Activated CD8-positive, alpha-beta T cell treated with anti-CD3 and anti-CD28 coated beads for 36 hours (primary cell): ENCODE measurements at regions not wholly inside any gene's neighbourhood (a gene's known extent, or its start where the extent isn't known, plus 50 kb on each side); places are given as distances from the start of the nearest gene placed in this dataset.

Experiments used
- ATAC-seq: fragments of 200-7000 bp; cut with Tn5 transposase; one replicate; pipeline ENCODE4 v1.10.0; 2021; ENCODE audit warnings: mild to moderate bottlenecking, moderate library complexity
- CTCF ChIA-PET: fragments of 350-600 bp; sonication (Branson Sonifier 250); formaldehyde crosslinking; loops from one replicate; lab custom pipeline; 2021; ENCODE audit warnings: antibody characterized with exemption; lab: Charles Lee
- POLR2A ChIA-PET: fragments of 350-600 bp; sonication (Branson Sonifier 250); formaldehyde crosslinking; loops from one replicate; lab custom pipeline; 2021; ENCODE audit warnings: antibody characterized with exemption; lab: Charles Lee
- DNase-seq: peaks from one replicate; pipeline ENCODE4 v3.0.0-alpha.2; 2020
- H3K27ac Mint-ChIP-seq: one replicate; pipeline ENCODE4 v1.8.0; 2021; ENCODE audit warnings: mild to moderate bottlenecking, mixed read lengths
- H3K27me3 Mint-ChIP-seq: one replicate; pipeline ENCODE4 v1.8.0; 2021; ENCODE audit warnings: mixed read lengths
- H3K36me3 Mint-ChIP-seq: one replicate; pipeline ENCODE4 v1.8.0; 2021; ENCODE audit warnings: low read depth, mixed read lengths
- H3K4me1 Mint-ChIP-seq: one replicate; pipeline ENCODE4 v1.8.0; 2021; ENCODE audit warnings: low read depth, mixed read lengths
- H3K4me3 Mint-ChIP-seq: one replicate; pipeline ENCODE4 v1.8.0; 2021; ENCODE audit warnings: mild to moderate bottlenecking, moderate library complexity, mixed read lengths
- H3K9me3 Mint-ChIP-seq: one replicate; pipeline ENCODE4 v1.8.0; 2021; ENCODE audit warnings: mixed read lengths
- intact Hi-C: fragments of 100-400 bp; cut with micrococcal nuclease; formaldehyde crosslinking; loops from one replicate; pipeline ENCODE4 v1.10.0; 2022
- TF ChIP-seq, protein P1 (sequence below): fragments of 200-600 bp; IDR thresholded peaks from one replicate; pipeline ENCODE4 v1.8.0; 2022; ENCODE audit warnings: antibody characterized with exemption, mild to moderate bottlenecking

DNA sequence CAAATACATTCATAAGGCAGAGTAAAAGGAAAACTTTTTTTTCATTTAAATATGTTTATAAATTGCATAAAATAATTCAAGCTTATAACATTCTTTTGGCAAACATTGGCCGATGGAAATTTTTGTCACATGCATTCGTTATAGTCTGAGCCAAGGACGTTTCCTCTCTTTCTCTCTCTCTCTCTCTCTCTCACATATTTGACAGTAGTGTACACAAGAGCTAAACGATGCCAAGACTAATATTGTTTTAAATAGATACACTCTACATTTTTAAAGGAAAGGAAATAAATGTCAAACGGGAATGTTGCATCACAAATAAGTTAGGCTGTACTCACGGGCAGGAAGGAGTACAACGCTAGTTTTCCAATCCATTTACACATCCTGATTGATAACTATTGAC, 251.1 kb upstream of the SMIM21 start:
- TF ChIP-seq, protein P1, sequence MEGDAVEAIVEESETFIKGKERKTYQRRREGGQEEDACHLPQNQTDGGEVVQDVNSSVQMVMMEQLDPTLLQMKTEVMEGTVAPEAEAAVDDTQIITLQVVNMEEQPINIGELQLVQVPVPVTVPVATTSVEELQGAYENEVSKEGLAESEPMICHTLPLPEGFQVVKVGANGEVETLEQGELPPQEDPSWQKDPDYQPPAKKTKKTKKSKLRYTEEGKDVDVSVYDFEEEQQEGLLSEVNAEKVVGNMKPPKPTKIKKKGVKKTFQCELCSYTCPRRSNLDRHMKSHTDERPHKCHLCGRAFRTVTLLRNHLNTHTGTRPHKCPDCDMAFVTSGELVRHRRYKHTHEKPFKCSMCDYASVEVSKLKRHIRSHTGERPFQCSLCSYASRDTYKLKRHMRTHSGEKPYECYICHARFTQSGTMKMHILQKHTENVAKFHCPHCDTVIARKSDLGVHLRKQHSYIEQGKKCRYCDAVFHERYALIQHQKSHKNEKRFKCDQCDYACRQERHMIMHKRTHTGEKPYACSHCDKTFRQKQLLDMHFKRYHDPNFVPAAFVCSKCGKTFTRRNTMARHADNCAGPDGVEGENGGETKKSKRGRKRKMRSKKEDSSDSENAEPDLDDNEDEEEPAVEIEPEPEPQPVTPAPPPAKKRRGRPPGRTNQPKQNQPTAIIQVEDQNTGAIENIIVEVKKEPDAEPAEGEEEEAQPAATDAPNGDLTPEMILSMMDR = no peak
- CTCF ChIA-PET = no interaction called here
- Mint-ChIP-seq H3K36me3 (no peaks in the 10 kb centered on the region), H3K4me3 (no peak overlapping the region), H3K9me3 (no peaks in the 10 kb centered on the region), H3K27ac (no peak overlapping the region), H3K27me3 (peaks cover 11% of the 10 kb centered on the region), H3K4me1 (no peaks in the 10 kb centered on the region)
- intact Hi-C loops = no loop called here
- DNase-seq (no peak), ATAC-seq (no peak)
- POLR2A ChIA-PET = no interaction called here

DNA sequence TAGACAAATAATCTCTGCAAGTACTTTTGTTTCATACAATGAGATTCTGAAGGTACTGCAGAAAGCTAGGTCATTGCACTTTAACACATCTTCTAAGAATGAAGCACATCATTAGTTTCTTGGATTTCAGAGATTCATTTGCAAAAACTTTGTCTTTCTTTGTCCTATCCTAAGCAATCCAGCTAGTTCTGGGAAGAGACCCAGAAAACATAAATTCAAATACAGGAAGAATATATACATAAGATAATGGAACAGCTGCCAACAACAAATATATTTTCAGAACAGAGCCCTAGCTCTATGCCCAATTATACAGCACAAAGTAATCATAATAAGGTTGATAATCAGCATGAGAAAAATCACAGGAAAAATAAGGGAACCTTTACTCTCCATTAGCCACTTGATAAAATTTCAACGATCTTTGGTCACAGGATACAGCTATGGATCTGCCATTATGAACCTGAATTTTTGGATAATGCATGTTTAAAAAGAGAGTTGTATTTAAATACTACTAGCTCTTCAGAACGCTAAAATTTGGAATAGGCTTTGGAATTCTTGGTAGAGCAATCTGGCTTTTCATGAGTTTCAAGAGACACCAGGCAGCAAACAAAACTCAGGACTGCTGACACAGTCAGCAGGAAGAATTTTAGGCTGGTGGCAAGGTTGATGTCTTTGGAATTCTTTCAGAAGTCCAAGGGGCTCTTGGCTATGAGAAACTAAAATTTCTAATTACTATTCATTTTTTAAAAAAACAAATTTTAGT, 250.4 kb upstream of the SMIM21 start:
- no peak overlapping the region for H3K27ac Mint-ChIP-seq
- no peaks in the 10 kb centered on the region for H3K4me1 Mint-ChIP-seq
- POLR2A ChIA-PET = no interaction called here
- TF ChIP-seq, protein P1 = no peak
- H3K36me3 Mint-ChIP-seq = no peaks in the 10 kb centered on the region
- peaks cover 14% of the 10 kb centered on the region for H3K27me3 Mint-ChIP-seq
- CTCF ChIA-PET = no interaction called here
- ATAC-seq (no peak), DNase-seq (no peak)
- H3K9me3 Mint-ChIP-seq = no peaks in the 10 kb centered on the region
- H3K4me3 Mint-ChIP-seq = no peak overlapping the region
- intact Hi-C loops = no loop called here

DNA sequence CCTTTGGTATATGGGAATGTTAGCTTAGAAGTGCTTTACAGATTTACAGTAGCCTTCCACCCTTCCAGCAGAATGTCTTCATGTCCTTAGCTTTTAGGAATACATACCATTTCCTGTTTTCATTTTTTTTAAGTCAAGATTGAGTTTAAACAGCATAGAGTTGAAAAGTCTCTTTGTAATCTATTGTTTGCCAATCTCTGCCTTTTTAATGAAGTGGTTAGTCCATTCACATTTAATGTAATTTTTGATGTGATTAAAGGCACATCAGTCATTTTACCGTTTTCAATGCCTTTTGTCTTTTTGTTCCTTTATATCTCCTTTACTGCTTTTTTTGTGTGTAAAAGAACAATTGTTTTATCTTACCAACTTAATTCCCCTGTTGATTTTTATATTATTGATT, 233.4 kb upstream of the SMIM21 start:
- TF ChIP-seq, protein P1 = no peak
- Mint-ChIP-seq H3K9me3 (peaks cover 14% of the 10 kb centered on the region), H3K27me3 (peaks cover 3% of the 10 kb centered on the region), H3K4me1 (no peaks in the 10 kb centered on the region), H3K36me3 (no peaks in the 10 kb centered on the region), H3K4me3 (no peak overlapping the region), H3K27ac (no peak overlapping the region)
- intact Hi-C loops = no loop called here
- no peak for DNase-seq
- ChIA-PET CTCF (no interaction called here), POLR2A (no interaction called here)
- ATAC-seq = no peak

DNA sequence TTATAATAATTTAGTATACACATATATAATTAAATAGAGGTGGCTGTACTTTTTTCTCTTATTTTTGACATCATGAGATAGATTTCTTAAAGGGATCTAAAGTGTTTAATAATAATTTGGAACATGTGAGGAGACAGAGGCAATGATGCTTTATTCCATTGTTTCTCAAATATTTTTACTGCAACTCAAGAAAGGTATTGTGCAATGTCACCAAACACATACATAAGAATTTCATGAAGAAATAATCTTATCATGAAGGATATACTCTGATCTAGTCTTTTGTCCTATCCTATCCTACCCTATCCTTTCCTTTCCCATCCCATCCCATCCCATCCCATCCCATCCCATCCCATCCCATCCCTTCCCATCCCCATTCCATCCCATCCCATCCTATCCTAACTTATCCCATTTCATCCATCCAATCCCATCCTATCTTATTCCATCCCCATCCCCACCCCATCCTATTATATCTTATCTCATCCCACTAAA, 232.1 kb upstream of the SMIM21 start:
- intact Hi-C loops = no loop called here

DNA sequence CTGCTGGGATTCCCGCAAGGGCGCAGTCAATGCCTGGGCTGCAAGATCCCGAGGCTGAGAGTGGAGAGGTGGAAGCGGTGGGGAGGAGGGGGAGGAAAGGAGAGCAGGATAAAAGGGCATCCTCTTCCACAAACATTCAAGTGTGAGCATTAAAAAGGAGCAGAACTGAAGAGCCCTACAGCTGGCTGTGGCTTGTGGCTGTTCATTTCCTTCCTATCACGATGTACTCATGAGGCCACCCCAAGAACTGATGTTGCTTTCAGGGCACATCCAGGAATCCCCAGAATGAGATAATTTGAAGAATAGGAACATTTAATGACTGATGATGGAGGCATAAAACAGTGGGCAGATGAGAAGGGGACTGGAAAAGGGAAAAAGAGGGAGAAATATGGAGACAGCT, 230.8 kb upstream of the SMIM21 start:
- Mint-ChIP-seq H3K27me3 (peaks cover 3% of the 10 kb centered on the region), H3K4me1 (no peaks in the 10 kb centered on the region), H3K36me3 (no peaks in the 10 kb centered on the region), H3K27ac (no peak overlapping the region), H3K4me3 (no peak overlapping the region), H3K9me3 (peaks cover 14% of the 10 kb centered on the region)
- POLR2A ChIA-PET = no interaction called here
- ATAC-seq (no peak), DNase-seq (no peak)
- TF ChIP-seq, protein P1 = no peak
- intact Hi-C loops = no loop called here
- CTCF ChIA-PET = no interaction called here

More for the DNA sequence above, 232.1 kb upstream of the SMIM21 start:
- no peaks in the 10 kb centered on the region for H3K36me3 Mint-ChIP-seq
- H3K27ac Mint-ChIP-seq = no peak overlapping the region
- no peaks in the 10 kb centered on the region for H3K4me1 Mint-ChIP-seq
- TF ChIP-seq, protein P1 = no peak
- ChIA-PET POLR2A (no interaction called here), CTCF (no interaction called here)
- peaks cover 14% of the 10 kb centered on the region for H3K9me3 Mint-ChIP-seq
- ATAC-seq (no peak), DNase-seq (no peak)
- no peak overlapping the region for H3K4me3 Mint-ChIP-seq
- peaks cover 3% of the 10 kb centered on the region for H3K27me3 Mint-ChIP-seq
